AG10803 (cell line): ENCODE measurements at regions not wholly inside any gene's neighbourhood (a gene's known extent, or its start where the extent isn't known, plus 50 kb on each side); places are given as distances from the start of the nearest gene placed in this dataset.

Experiments
- DNase-seq: peaks from one replicate; pipeline ENCODE4 v3.0.0; 2010; ENCODE audit warnings: low read depth
- H3K4me3 ChIP-seq: 2 replicates; pipeline ENCODE4 v1.5.1; 2011; ENCODE audit warnings: mild to moderate bottlenecking, low read length, control low read depth
- CTCF ChIP-seq: conservative IDR thresholded peaks from 2 replicates; pipeline ENCODE4 v1.5.1; 2011; ENCODE audit warnings: mild to moderate bottlenecking, low read length, control low read depth, inconsistent platforms

DNA sequence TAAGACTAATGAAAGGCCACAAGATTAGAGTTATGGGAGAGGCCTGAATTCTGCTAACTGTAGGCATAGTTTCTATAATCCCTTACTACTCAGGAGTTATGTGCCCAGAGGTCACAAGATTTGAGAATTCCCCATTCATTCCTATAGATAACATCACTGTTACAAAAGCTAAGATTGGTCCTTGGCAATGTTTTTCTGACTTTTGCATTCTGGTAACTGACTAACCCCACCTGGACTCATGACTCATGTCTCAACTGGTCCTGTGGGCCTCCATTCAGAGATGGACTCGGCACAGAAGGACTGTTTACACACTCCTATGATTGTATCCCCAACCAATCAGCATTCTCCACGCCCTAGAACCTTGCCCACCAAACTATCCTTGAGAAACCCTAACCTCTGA, 249.0 kb upstream of the ZP4 start:
- H3K4me3 ChIP-seq, result no peak overlapping the region
- no peak for DNase-seq
- TF ChIP-seq CTCF, result no peak

- no peak for TF ChIP-seq CTCF
- H3K4me3 ChIP-seq, result no peak overlapping the region
- no peak for DNase-seq
Measured at GRCh38 chr1:238138059-238138626, 247.4 kb upstream of the ZP4 start.

DNA sequence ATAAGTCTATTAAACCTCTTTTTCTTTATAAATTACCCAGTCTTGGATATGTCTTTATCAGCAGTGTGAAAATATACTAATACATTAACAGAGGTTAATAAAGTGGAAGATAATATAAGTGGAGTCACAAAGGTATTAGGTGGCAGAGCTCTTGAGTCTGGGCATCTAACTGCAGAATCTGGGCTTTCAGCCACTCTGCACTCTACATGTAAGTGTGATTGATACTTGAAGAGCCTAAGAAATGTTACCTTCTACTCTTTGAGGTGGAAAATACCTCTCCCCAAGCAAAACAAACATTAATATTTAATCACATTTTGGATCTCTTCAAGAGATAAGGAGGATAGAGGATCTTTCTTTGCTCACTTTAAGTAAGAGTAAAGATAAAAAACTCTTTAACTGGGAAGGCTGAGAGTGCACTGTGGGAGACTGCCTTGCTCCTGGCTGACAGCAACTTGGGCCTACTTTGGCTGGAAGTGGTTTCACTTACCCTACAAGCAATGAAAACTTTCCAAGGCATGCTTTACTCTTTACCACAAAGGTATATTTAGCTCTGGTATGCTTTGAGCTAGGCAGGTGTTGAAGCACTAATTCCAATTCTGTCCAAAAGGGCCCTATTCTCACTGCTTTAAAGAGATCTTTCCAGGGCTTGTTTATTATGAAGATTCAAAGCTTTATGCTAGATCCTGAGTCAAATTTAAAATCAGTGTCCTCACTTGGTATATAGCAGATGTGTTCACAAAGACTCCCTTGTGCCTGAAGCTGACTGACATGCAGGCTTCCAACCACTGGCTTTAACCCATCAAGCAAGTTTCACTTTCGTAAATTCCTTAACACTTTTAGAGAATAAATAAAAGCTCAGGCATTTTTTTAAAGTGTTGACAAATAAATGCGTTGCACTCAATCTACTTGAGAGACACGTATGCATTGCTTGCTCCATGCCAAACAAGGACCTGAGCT, 245.3 kb upstream of the ZP4 start:
- H3K4me3 ChIP-seq, result no peak overlapping the region
- no peak for DNase-seq
- no peak for TF ChIP-seq CTCF

GRCh38 chr1:238129677-238130076, 239.0 kb upstream of the ZP4 start:
- no peak for TF ChIP-seq CTCF
- DNase-seq, result no peak
- no peak overlapping the region for H3K4me3 ChIP-seq

DNA sequence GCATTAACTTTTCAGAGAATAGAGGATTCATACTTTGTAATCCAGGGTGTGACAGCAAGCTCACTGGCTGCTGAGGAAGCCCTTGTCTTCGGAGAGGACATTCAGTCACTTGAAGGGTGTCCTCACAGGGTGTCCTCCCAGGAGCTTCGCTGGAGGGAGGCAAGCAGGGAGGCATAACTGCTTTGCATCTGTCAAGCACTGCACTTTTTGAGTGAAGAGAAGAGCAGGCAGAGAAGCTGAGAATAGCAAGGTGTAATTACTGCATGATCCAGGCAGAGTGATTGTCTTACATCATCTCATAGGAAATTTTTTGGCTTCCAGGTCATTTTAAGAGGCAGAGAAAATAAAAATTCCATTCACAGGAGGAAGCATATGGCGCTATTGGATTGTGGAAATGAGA, 232.5 kb upstream of the ZP4 start:
- TF ChIP-seq CTCF, result no peak
- H3K4me3 ChIP-seq, result no peak overlapping the region
- no peak for DNase-seq

DNA sequence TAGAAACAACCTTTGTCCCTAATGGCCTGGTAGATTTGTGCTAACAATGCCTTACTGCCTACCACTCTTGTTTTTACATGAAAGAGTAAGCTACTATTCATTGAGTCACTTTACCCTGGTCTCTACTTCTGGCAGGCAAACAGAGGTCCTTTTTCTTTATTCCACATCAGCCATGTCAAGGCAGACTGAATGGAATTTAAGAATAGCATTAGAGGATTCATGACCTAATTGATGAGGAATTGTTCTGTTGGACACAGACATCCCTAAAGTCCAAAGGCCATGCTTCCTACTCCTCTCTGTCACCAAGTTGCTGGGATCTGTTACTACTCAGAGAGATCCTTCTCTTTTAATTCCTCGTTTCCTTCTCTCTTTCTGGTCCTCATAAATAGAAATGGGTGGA, 229.1 kb upstream of the ZP4 start:
- no peak overlapping the region for H3K4me3 ChIP-seq
- no peak for DNase-seq
- no peak for TF ChIP-seq CTCF

- DNase-seq, result no peak
- TF ChIP-seq CTCF, result no peak
- H3K4me3 ChIP-seq, result no peak overlapping the region
Measured at GRCh38 chr1:238119060-238119459, 228.3 kb upstream of the ZP4 start.
